ENCODE measurements at regions not wholly inside any gene's neighbourhood (a gene's known extent, or its start where the extent isn't known, plus 50 kb on each side); places are given as distances from the start of the nearest gene placed in this dataset.

GRCh38 chr13:21800837-21801616, 130.2 kb downstream of the FGF9 start:
- Mint-ChIP-seq H3K27me3 (ENCODE audit: low read depth) (peaks cover 4% of the 10 kb centered on the region), H3K4me3 (no peak overlapping the region), H3K4me1 (peaks cover 14% of the 10 kb centered on the region), H3K9me3 (no peaks in the 10 kb centered on the region), H3K36me3 (ENCODE audit: low read depth) (no peaks in the 10 kb centered on the region), H3K27ac (no peak overlapping the region)
- TF ChIP-seq, protein P1, sequence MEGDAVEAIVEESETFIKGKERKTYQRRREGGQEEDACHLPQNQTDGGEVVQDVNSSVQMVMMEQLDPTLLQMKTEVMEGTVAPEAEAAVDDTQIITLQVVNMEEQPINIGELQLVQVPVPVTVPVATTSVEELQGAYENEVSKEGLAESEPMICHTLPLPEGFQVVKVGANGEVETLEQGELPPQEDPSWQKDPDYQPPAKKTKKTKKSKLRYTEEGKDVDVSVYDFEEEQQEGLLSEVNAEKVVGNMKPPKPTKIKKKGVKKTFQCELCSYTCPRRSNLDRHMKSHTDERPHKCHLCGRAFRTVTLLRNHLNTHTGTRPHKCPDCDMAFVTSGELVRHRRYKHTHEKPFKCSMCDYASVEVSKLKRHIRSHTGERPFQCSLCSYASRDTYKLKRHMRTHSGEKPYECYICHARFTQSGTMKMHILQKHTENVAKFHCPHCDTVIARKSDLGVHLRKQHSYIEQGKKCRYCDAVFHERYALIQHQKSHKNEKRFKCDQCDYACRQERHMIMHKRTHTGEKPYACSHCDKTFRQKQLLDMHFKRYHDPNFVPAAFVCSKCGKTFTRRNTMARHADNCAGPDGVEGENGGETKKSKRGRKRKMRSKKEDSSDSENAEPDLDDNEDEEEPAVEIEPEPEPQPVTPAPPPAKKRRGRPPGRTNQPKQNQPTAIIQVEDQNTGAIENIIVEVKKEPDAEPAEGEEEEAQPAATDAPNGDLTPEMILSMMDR (IDR thresholded peaks at IDR 0.05; ENCODE audit: unreplicated experiment in 3 of 3) = no peak

DNA sequence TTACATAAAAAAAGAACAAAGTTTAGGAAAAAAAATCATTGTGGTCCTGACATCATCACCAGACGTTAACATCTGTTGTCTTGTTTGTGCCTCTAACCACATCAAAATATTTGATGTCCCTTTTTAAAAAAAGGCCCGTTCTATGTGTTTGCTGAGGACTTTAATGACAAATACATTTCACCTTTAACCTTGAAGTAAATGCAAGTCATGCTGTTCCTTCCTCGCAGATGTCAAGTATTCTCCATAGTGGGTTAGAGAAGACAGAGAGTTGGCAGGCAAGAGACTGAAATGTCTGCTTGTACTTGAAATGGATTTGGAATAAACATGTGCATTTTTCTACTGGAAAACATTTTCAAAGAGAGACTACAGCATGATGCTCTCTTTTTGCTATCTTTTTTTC, 134.9 kb downstream of the FGF9 start:
- TF ChIP-seq, protein P1 (IDR thresholded peaks at IDR 0.05; ENCODE audit: unreplicated experiment in 3 of 3) = no peak
- no peak overlapping the region for H3K27ac Mint-ChIP-seq
- peaks cover 10% of the 10 kb centered on the region for H3K27me3 Mint-ChIP-seq (ENCODE audit: low read depth)
- no peaks in the 10 kb centered on the region for H3K4me1 Mint-ChIP-seq
- H3K36me3 Mint-ChIP-seq (ENCODE audit: low read depth) = no peaks in the 10 kb centered on the region
- H3K4me3 Mint-ChIP-seq = no peak overlapping the region
- peaks cover 4% of the 10 kb centered on the region for H3K9me3 Mint-ChIP-seq

DNA sequence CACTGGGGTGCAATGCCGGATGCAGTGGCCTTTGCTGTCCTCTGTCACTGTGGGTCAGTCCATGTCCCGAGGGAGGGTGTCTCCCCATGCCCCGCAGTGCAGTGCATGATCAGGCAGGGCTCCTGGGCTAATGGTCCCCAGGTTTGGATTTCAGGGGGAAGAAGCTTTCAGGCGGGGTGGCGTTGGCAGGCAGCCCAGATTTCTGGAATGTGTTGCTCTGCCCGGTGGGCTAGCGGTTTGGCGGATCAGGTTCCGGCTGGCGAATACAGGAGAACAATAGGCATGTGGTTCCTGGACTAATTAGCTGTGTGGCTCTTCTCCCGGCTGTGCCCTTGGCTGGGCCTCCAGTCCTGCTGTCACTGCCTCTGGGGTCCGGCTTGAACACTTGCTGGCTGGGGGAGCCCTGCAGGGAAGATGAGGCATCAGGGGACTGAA, 141.3 kb downstream of the FGF9 start:
- TF ChIP-seq, protein P1 (IDR thresholded peaks at IDR 0.05; ENCODE audit: unreplicated experiment in 3 of 3) = no peak
- H3K36me3 Mint-ChIP-seq (ENCODE audit: low read depth) = no peaks in the 10 kb centered on the region
- H3K27ac Mint-ChIP-seq = peak overlapping the region in 2 of 3 experiments; percentile 9 to 20
- peaks cover 4% of the 10 kb centered on the region for H3K9me3 Mint-ChIP-seq
- peaks cover 19% of the 10 kb centered on the region for H3K4me1 Mint-ChIP-seq
- H3K4me3 Mint-ChIP-seq = no peak overlapping the region
- peaks cover 10% of the 10 kb centered on the region for H3K27me3 Mint-ChIP-seq (ENCODE audit: low read depth)

DNA sequence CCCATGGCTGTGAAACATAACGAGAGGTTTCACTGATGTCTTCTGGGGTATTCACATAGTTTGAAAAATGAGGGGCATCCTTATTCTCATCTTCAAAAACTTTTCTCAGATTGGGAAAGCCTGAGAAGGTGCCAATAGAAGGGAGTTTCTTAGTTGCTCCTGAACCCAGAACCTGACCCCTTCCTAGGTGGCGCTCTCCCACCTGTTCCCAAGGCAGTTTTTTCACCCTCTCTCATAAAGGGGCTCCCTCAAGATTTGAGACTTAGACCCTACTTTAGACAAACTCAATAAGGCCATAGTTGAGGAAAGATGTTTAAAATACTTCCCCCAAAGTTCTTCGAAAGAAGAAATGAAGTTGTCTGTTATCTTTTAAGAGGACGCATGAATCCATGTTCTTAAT, 142.2 kb downstream of the FGF9 start:
- no peaks in the 10 kb centered on the region for H3K9me3 Mint-ChIP-seq
- H3K36me3 Mint-ChIP-seq (ENCODE audit: low read depth) = no peaks in the 10 kb centered on the region
- H3K4me1 Mint-ChIP-seq = peaks cover 19% of the 10 kb centered on the region
- no peak overlapping the region for H3K27ac Mint-ChIP-seq
- H3K4me3 Mint-ChIP-seq = no peak overlapping the region
- TF ChIP-seq, protein P1 (IDR thresholded peaks at IDR 0.05; ENCODE audit: unreplicated experiment in 3 of 3) = no peak
- H3K27me3 Mint-ChIP-seq (ENCODE audit: low read depth) = peaks cover 15% of the 10 kb centered on the region

- Mint-ChIP-seq H3K36me3 (ENCODE audit: low read depth) (no peaks in the 10 kb centered on the region), H3K4me3 (no peak overlapping the region), H3K4me1 (peaks cover 19% of the 10 kb centered on the region), H3K27ac (peak overlapping the region; percentile 47 to 63 (median 49)), H3K9me3 (no peaks in the 10 kb centered on the region), H3K27me3 (ENCODE audit: low read depth) (peaks cover 15% of the 10 kb centered on the region)
- TF ChIP-seq, protein P1 (IDR thresholded peaks at IDR 0.05; ENCODE audit: unreplicated experiment in 3 of 3) = no peak
Measured at GRCh38 chr13:21813844-21814243, 143.0 kb downstream of the FGF9 start.

GRCh38 chr13:21814604-21815003, 143.7 kb downstream of the FGF9 start:
- Mint-ChIP-seq H3K9me3 (no peaks in the 10 kb centered on the region), H3K27ac (no peak overlapping the region), H3K36me3 (ENCODE audit: low read depth) (no peaks in the 10 kb centered on the region), H3K27me3 (ENCODE audit: low read depth) (peaks cover 15% of the 10 kb centered on the region), H3K4me3 (no peak overlapping the region), H3K4me1 (peaks cover 19% of the 10 kb centered on the region)
- TF ChIP-seq, protein P1 (IDR thresholded peaks at IDR 0.05; ENCODE audit: unreplicated experiment in 3 of 3) = no peak

All from nephron (organoid).